ENCODE measurements at regions not wholly inside any gene's neighbourhood (a gene's known extent, or its start where the extent isn't known, plus 50 kb on each side); places are given as distances from the start of the nearest gene placed in this dataset.

- no peaks in the 10 kb centered on the region for H3K4me1 ChIP-seq
These were observed 299.3 kb downstream of the OSR1 start for GRCh38 chr2:19059076-19059475.

DNA sequence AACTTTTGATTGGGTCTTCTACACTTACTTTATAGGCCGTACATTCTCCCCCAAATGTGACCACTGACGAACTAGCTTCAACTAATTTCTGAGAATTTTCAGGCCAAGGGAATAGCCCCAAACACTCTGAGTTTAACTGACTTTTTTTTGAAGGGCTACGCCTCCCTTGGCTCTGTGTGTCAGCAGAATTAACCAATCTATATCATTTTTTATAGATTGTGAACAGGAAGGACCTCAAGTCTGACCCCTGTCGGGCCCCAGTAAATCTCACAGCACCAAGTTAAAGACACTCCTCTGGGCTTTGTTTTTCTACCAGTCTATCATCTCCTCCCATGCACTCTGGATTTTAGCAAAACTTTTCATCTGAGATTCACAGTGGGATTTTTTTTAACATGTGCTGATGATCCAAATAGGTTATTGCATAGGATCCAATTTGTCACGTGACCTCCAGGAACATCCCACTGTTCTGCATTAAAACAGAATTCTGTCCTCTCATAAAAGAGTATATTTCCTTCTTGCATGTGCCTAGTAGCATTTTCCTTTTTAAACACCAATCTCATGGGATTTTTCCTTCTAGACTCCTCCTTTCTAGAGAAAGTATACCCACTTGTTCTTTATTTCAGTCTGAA, 307.1 kb downstream of the OSR1 start:
- Histone ChIP-seq H3K27ac (peak overlapping the region; percentile 8 to 42), H3K4me1 (peaks cover 0 to 41% (median 15%) of the 10 kb centered on the region in 4 donors), H3K36me3 (no peaks in the 10 kb centered on the region), H3K9me3 (no peaks in the 10 kb centered on the region), H3K27me3 (no peaks in the 10 kb centered on the region), H3K4me3 (no peak overlapping the region)
- DNase-seq = no peak
- TF ChIP-seq, protein P1, sequence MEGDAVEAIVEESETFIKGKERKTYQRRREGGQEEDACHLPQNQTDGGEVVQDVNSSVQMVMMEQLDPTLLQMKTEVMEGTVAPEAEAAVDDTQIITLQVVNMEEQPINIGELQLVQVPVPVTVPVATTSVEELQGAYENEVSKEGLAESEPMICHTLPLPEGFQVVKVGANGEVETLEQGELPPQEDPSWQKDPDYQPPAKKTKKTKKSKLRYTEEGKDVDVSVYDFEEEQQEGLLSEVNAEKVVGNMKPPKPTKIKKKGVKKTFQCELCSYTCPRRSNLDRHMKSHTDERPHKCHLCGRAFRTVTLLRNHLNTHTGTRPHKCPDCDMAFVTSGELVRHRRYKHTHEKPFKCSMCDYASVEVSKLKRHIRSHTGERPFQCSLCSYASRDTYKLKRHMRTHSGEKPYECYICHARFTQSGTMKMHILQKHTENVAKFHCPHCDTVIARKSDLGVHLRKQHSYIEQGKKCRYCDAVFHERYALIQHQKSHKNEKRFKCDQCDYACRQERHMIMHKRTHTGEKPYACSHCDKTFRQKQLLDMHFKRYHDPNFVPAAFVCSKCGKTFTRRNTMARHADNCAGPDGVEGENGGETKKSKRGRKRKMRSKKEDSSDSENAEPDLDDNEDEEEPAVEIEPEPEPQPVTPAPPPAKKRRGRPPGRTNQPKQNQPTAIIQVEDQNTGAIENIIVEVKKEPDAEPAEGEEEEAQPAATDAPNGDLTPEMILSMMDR (IDR thresholded peaks at IDR 0.05) = no peak
- intact Hi-C loops (cut with DNase I; ENCODE audit: low total_unique reads) = no loop called here

More at GRCh38 chr2:19059076-19059475, 299.3 kb downstream of the OSR1 start:
- TF ChIP-seq, protein P1 (IDR thresholded peaks at IDR 0.05) = no peak
- no peak for DNase-seq
- Histone ChIP-seq H3K4me3 (no peak overlapping the region), H3K27me3 (no peaks in the 10 kb centered on the region), H3K36me3 (no peaks in the 10 kb centered on the region), H3K27ac (no peak overlapping the region), H3K9me3 (no peaks in the 10 kb centered on the region)
- intact Hi-C loops (cut with DNase I; ENCODE audit: low total_unique reads) = no loop called here

- TF ChIP-seq, protein P1 (IDR thresholded peaks at IDR 0.05) = no peak
- intact Hi-C loops (cut with DNase I; ENCODE audit: low total_unique reads) = no loop called here
- H3K27ac ChIP-seq = peak overlapping the region in 1 of 2 donors; percentile 42
- H3K27me3 ChIP-seq = no peaks in the 10 kb centered on the region
- no peaks in the 10 kb centered on the region for H3K9me3 ChIP-seq
- no peak for DNase-seq
- H3K4me3 ChIP-seq = no peak overlapping the region
- H3K36me3 ChIP-seq = no peaks in the 10 kb centered on the region
- H3K4me1 ChIP-seq = peaks cover 0 to 41% (median 15%) of the 10 kb centered on the region in 4 donors
These were observed 308.1 kb downstream of the OSR1 start for GRCh38 chr2:19050354-19050753.

DNA sequence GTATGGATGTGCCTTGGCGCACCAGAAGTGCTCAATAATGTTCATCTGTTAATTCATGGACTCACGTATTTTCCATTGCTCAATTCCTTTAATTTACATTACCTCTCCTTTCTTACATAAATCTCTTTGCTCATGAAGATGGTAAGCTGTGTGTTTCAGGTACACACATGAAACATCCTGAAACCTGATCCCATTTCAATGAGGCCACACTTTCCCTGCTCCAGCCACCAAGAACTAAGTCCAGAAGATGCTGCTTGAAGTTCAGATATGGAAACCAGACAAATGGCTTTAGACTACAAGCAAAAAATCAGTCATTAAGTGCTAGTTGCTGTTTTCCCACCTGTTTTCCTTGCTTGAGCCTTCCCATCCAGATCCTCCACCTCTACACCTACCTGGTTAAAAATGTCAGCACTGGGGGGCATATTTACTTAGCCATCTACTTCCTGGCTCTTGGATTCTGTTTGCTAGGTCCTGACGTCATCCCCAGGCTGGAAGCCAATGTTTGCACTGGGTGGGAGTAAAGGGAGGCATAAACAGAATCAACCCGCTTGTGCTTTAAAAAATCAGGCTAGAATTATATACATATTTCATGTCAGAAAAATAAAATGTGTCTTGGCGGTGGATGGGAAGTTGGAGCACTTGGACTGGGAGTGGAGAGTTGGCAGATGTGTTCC, 309.7 kb downstream of the OSR1 start:
- Histone ChIP-seq H3K4me1 (peaks cover 0 to 41% (median 15%) of the 10 kb centered on the region in 4 donors), H3K9me3 (no peaks in the 10 kb centered on the region), H3K27me3 (no peaks in the 10 kb centered on the region), H3K4me3 (no peak overlapping the region), H3K36me3 (no peaks in the 10 kb centered on the region), H3K27ac (no peak overlapping the region)
- intact Hi-C loops (cut with DNase I; ENCODE audit: low total_unique reads) = no loop called here
- DNase-seq = no peak
- TF ChIP-seq, protein P1 (IDR thresholded peaks at IDR 0.05) = no peak

DNA sequence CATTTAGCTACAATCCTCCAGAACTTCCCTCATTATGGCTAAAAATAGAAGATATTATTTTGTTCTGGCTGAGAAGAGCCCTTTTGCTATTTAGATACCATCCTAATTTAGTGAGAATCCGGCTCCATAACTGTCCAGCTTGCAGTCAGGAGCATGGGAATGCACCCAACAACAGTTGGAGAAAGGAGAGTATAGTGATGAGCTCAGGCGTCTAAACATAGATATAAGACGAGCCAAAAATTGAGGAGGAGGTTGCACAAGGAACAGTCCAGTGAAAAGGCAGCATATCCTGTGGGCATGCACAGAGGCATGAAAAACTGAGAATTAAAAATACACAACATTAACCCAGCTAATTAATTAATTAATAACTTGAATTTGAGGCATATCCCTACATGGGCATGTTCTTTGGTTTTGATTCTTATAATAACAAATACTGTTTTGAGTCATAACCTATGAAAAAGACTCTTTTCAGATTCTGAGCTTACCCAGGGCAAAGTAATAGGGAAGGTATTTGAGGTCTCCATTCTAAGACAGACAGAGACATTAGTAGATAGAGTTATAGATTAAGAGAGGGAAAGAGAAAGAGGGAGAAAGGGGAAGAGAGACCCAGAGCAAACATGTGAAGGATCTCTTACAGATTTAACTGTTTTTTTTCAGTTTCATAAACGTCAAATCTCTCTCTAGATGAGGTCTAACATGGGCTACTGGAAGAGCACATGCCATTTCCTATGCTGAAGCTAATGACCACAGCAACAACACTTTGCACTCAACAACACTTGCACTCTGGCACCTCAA, 311.2 kb downstream of the OSR1 start:
- Histone ChIP-seq H3K27ac (no peak overlapping the region), H3K27me3 (no peaks in the 10 kb centered on the region), H3K4me1 (peaks cover 0 to 41% (median 15%) of the 10 kb centered on the region in 4 donors), H3K4me3 (no peak overlapping the region), H3K36me3 (no peaks in the 10 kb centered on the region), H3K9me3 (no peaks in the 10 kb centered on the region)
- TF ChIP-seq, protein P1 (IDR thresholded peaks at IDR 0.05) = no peak
- peak in 1 of 2 donors; percentile 35 for DNase-seq
- intact Hi-C loops (cut with DNase I; ENCODE audit: low total_unique reads) = no loop called here
